Fibroblast of lung (primary cell): ENCODE measurements at regions not wholly inside any gene's neighbourhood (a gene's known extent, or its start where the extent isn't known, plus 50 kb on each side); places are given as distances from the start of the nearest gene placed in this dataset.

ENCODE experiments used
- DNase-seq, 2 donors: peaks; one replicate each; pipeline versions ENCODE4 v3.0.0 to v3.0.0-alpha.2; 2010; ENCODE audit warnings: low read depth in 2 of 2
- H2AFZ ChIP-seq: 2 replicates; pipeline ENCODE4 v1.5.1; 2012; ENCODE audit warnings: low read length, control low read depth, inconsistent platforms
- H3K27ac ChIP-seq: 2 replicates; pipeline ENCODE4 v1.5.1; 2011; ENCODE audit warnings: low read length, control low read depth; ENCODE audit not compliant: insufficient read depth
- H3K27me3 ChIP-seq: 2 replicates; pipeline ENCODE4 v1.5.1; 2011; ENCODE audit warnings: mild to moderate bottlenecking, low read length; ENCODE audit not compliant: control insufficient read depth, insufficient read depth
- H3K36me3 ChIP-seq: 2 replicates; pipeline ENCODE4 v1.5.1; 2011; ENCODE audit warnings: low read length; ENCODE audit not compliant: control insufficient read depth, insufficient read depth
- H3K4me1 ChIP-seq: 2 replicates; pipeline ENCODE4 v1.5.1; 2011; ENCODE audit warnings: low read length; ENCODE audit not compliant: control insufficient read depth, insufficient read depth; ENCODE audit errors: extremely low read depth
- H3K4me2 ChIP-seq: 2 replicates; pipeline ENCODE4 v1.5.1; 2011; ENCODE audit warnings: low read length, control low read depth; ENCODE audit not compliant: insufficient read depth; ENCODE audit errors: extremely low read depth
- H3K4me3 ChIP-seq, 4 experiments: fragments of 200-600 bp in 1 of 4; sonication (generic) in 1 of 4; replicated peaks in 1 of 4; 2 replicates each; pipeline ENCODE4 v1.5.1; 2011 to 2016; ENCODE audit warnings: low read length in 4 of 4, low read depth in 3 of 4, mild to moderate bottlenecking in 3 of 4, control low read depth in 2 of 4, inconsistent platforms in 1 of 4, mixed read lengths in 1 of 4; ENCODE audit not compliant: insufficient read depth in 1 of 4; ENCODE audit errors: control extremely low read depth in 1 of 4
- H3K79me2 ChIP-seq: 2 replicates; pipeline ENCODE4 v1.5.1; 2012; ENCODE audit warnings: mild to moderate bottlenecking, low read length, inconsistent platforms; ENCODE audit not compliant: control insufficient read depth, insufficient read depth
- H3K9ac ChIP-seq: 2 replicates; pipeline ENCODE4 v1.5.1; 2011; ENCODE audit warnings: mild to moderate bottlenecking, low read length, control low read depth; ENCODE audit not compliant: insufficient read depth
- H3K9me3 ChIP-seq: 2 replicates; pipeline ENCODE4 v1.5.1; 2012; ENCODE audit warnings: low read depth, low read length; ENCODE audit not compliant: control insufficient read depth, insufficient read depth
- H4K20me1 ChIP-seq: 2 replicates; pipeline ENCODE4 v1.5.1; 2011; ENCODE audit warnings: low read length; ENCODE audit not compliant: control insufficient read depth, insufficient read depth; ENCODE audit errors: extremely low read depth
- CTCF ChIP-seq, 2 donors: IDR thresholded peaks in 1 of 2; conservative IDR thresholded peaks in 1 of 2; 1 replicate in 1 of 2; 2 replicates in 1 of 2; pipeline ENCODE4 v1.5.1; 2011 to 2012; ENCODE audit warnings: low read length in 2 of 2, control low read depth in 1 of 2, inconsistent platforms in 1 of 2, low read depth in 1 of 2, mild to moderate bottlenecking in 1 of 2
- EZH2 ChIP-seq: IDR thresholded peaks from 2 replicates; pipeline ENCODE4 v1.5.1; 2012; ENCODE audit warnings: low read length, control low read depth, mild to moderate bottlenecking; ENCODE audit errors: missing control alignments

- Histone ChIP-seq H3K4me2 (no peak overlapping the region), H4K20me1 (no peaks in the 10 kb centered on the region)
- no peak for TF ChIP-seq EZH2
- TF ChIP-seq CTCF (conservative IDR thresholded peaks at IDR 0.05 in 1 of 2, IDR thresholded peaks at IDR 0.05 in 1 of 2; ENCODE audit: low read depth in 1 of 2, low read length in 2 of 2), result no peak
Measured at GRCh38 chr18:40841467-40841866, 1113.6 kb upstream of the PIK3C3 start.

DNA sequence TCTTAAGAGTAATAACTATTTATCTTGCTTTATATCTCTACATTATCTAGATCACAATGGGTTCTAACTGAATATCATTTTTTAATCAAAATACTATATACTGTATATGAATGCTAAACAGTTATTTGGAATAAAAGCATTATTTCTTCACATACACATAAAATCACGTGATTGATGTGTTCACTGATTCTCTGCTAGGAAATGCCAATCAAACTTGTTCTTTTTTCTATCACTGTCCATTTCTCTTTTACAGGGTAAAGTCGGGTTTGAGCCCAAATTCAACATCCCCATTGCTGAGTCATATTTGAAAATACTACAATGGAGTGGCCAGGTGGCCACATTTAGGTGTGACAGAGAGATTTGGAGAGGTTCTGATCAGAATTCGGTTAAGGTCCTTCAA, 1114.0 kb upstream of the PIK3C3 start:
- Histone ChIP-seq H3K27me3 (no peaks in the 10 kb centered on the region), H3K9ac (no peak overlapping the region), H4K20me1 (no peaks in the 10 kb centered on the region), H3K4me1 (no peaks in the 10 kb centered on the region), H3K4me3 (no peak overlapping the region), H2AFZ (no peak overlapping the region), H3K9me3 (no peaks in the 10 kb centered on the region), H3K27ac (no peak overlapping the region), H3K36me3 (no peaks in the 10 kb centered on the region), H3K4me2 (no peak overlapping the region), H3K79me2 (no peaks in the 10 kb centered on the region)
- no peak for DNase-seq
- TF ChIP-seq CTCF (conservative IDR thresholded peaks at IDR 0.05 in 1 of 2, IDR thresholded peaks at IDR 0.05 in 1 of 2; ENCODE audit: low read depth in 1 of 2, low read length in 2 of 2) (no peak), EZH2 (no peak)

More at GRCh38 chr18:40841467-40841866, 1113.6 kb upstream of the PIK3C3 start:
- Histone ChIP-seq H3K79me2 (no peaks in the 10 kb centered on the region), H3K27ac (no peak overlapping the region), H2AFZ (no peak overlapping the region), H3K36me3 (no peaks in the 10 kb centered on the region), H3K9me3 (no peaks in the 10 kb centered on the region), H3K27me3 (no peaks in the 10 kb centered on the region), H3K9ac (no peak overlapping the region), H3K4me1 (no peaks in the 10 kb centered on the region), H3K4me3 (no peak overlapping the region)
- DNase-seq, result peak; percentile 61 to 91

- TF ChIP-seq CTCF (conservative IDR thresholded peaks at IDR 0.05 in 1 of 2, IDR thresholded peaks at IDR 0.05 in 1 of 2; ENCODE audit: low read depth in 1 of 2, low read length in 2 of 2) (no peak), EZH2 (no peak)
- no peak overlapping the region for H3K4me3 ChIP-seq
- no peak overlapping the region for H2AFZ ChIP-seq
- no peak overlapping the region for H3K27ac ChIP-seq
- H3K9me3 ChIP-seq, result no peaks in the 10 kb centered on the region
- H3K9ac ChIP-seq, result no peak overlapping the region
- no peaks in the 10 kb centered on the region for H4K20me1 ChIP-seq
- no peaks in the 10 kb centered on the region for H3K79me2 ChIP-seq
- DNase-seq, result peak; percentile 48 to 49
- H3K4me1 ChIP-seq, result no peaks in the 10 kb centered on the region
- H3K27me3 ChIP-seq, result no peaks in the 10 kb centered on the region
- no peaks in the 10 kb centered on the region for H3K36me3 ChIP-seq
- H3K4me2 ChIP-seq, result no peak overlapping the region
Measured at GRCh38 chr18:40832362-40832761, 1122.7 kb upstream of the PIK3C3 start.
